ENCODE measurements at regions not wholly inside any gene's neighbourhood (a gene's known extent, or its start where the extent isn't known, plus 50 kb on each side); places are given as distances from the start of the nearest gene placed in this dataset.

DNA sequence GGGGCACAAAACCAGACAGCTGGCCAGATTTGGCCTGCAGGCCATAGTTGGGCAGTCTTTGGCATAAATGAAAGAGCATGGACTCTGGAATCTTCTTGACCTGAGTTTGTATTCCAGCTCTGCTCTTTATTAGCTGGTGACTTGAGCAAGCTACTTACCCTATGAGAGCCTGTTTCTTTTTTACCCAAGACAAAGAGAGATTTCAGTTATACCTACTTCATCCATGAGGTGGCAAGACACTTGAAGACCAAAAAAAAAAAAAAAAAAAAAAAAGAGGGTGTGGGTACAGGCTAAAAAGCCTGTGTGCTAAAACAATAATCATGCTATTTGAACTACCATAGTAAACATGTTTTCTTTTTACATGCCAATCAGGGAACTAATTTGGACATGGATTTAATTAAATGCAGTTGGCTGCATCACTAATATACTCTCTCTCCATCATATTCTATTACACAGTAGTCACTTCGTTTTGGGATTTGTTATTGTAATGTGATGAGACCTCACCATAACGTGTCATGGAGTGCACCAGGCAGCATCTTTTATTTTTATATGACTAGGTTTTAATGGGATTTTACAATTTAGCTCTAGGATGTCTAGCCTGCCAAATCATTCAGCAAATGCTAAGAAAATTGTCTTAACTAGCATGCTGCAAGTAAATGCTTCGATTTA is 109.2 kb upstream of the FHIT start:
- H3K4me3 Mint-ChIP-seq, result no peak overlapping the region
- peak; percentile 47 for ATAC-seq
- no peaks in the 10 kb centered on the region for H4K20me1 ChIP-seq (replicated peaks; ENCODE audit: insufficient read depth)

GRCh38 chr3:61369678-61370077 is 118.4 kb upstream of the FHIT start:
- no peaks in the 10 kb centered on the region; the same call in 2 of the 3 replicates for H3K4me1 Mint-ChIP-seq
- TF ChIP-seq, protein P1, sequence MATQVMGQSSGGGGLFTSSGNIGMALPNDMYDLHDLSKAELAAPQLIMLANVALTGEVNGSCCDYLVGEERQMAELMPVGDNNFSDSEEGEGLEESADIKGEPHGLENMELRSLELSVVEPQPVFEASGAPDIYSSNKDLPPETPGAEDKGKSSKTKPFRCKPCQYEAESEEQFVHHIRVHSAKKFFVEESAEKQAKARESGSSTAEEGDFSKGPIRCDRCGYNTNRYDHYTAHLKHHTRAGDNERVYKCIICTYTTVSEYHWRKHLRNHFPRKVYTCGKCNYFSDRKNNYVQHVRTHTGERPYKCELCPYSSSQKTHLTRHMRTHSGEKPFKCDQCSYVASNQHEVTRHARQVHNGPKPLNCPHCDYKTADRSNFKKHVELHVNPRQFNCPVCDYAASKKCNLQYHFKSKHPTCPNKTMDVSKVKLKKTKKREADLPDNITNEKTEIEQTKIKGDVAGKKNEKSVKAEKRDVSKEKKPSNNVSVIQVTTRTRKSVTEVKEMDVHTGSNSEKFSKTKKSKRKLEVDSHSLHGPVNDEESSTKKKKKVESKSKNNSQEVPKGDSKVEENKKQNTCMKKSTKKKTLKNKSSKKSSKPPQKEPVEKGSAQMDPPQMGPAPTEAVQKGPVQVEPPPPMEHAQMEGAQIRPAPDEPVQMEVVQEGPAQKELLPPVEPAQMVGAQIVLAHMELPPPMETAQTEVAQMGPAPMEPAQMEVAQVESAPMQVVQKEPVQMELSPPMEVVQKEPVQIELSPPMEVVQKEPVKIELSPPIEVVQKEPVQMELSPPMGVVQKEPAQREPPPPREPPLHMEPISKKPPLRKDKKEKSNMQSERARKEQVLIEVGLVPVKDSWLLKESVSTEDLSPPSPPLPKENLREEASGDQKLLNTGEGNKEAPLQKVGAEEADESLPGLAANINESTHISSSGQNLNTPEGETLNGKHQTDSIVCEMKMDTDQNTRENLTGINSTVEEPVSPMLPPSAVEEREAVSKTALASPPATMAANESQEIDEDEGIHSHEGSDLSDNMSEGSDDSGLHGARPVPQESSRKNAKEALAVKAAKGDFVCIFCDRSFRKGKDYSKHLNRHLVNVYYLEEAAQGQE (IDR thresholded peaks at IDR 0.05; ENCODE audit: unreplicated experiment), result no peak
- TF ChIP-seq EZH2phosphoT487 (IDR thresholded peaks at IDR 0.05; ENCODE audit: unreplicated experiment) (no peak), EZH2 (IDR thresholded peaks at IDR 0.05; ENCODE audit: low read depth, unreplicated experiment) (no peak), ETS1 (IDR thresholded peaks at IDR 0.05) (no peak), CREB1 (CRISPR knock-in tag; IDR thresholded peaks at IDR 0.05; ENCODE audit: low read depth) (no peak), POLR2AphosphoS5 (IDR thresholded peaks at IDR 0.05; ENCODE audit: low read depth) (no peak), ZNF114 (CRISPR knock-in tag; IDR thresholded peaks at IDR 0.05) (no peak), STAT1 (IDR thresholded peaks at IDR 0.05; ENCODE audit: unreplicated experiment) (no peak)

More for the DNA sequence above, 109.2 kb upstream of the FHIT start:
- Mint-ChIP-seq H3K27ac (no peak overlapping the region), H3K4me1 (no peaks in the 10 kb centered on the region), H3K9me3 (peaks cover 31% of the 10 kb centered on the region), H3K27me3 (ENCODE audit: insufficient read depth, low read depth, poor library complexity) (no peaks in the 10 kb centered on the region), H3K36me3 (ENCODE audit: low read depth) (peaks cover 22% of the 10 kb centered on the region)
- H3K79me2 ChIP-seq (replicated peaks; ENCODE audit: insufficient read depth), result no peaks in the 10 kb centered on the region
- no peaks in the 10 kb centered on the region for H3K9me2 ChIP-seq (ENCODE audit: insufficient read depth)
- H3K4me2 ChIP-seq, result no peak overlapping the region
- no peak overlapping the region for H3K4me3 ChIP-seq
- TF ChIP-seq CTCF (conservative IDR thresholded peaks at IDR 0.05; ENCODE audit: low read depth in 2 of 2), result peak in 1 of 2 experiments; percentile 22; a peak in 2 of 4 replicates
- no peak for TF ChIP-seq NANOG (IDR thresholded peaks at IDR 0.05; ENCODE audit: borderline replicate concordance)
- H3K27me3 ChIP-seq (ENCODE audit: insufficient read depth), result no peaks in the 10 kb centered on the region
- H2AFZ ChIP-seq, result no peak overlapping the region
- peak; percentile 62 for DNase-seq (ENCODE audit: low spot score)
- H3K36me3 ChIP-seq (ENCODE audit: insufficient read depth), result no peaks in the 10 kb centered on the region
- H3F3A ChIP-seq (replicated peaks; ENCODE audit: low read depth), result no peaks in the 10 kb centered on the region
- no peaks in the 10 kb centered on the region for H3K4me1 ChIP-seq (ENCODE audit: insufficient read depth)
- no peak overlapping the region for H3K27ac ChIP-seq (ENCODE audit: low read depth)

More at GRCh38 chr3:61369678-61370077, 118.4 kb upstream of the FHIT start:
- H3F3A ChIP-seq (replicated peaks; ENCODE audit: low read depth), result no peaks in the 10 kb centered on the region
- no peak overlapping the region for H3K4me3 ChIP-seq
- H3K4me1 ChIP-seq (ENCODE audit: insufficient read depth), result no peaks in the 10 kb centered on the region
- H3K36me3 ChIP-seq (ENCODE audit: insufficient read depth), result no peaks in the 10 kb centered on the region
- H3K9me2 ChIP-seq (ENCODE audit: insufficient read depth), result no peaks in the 10 kb centered on the region
- Mint-ChIP-seq H3K36me3 (ENCODE audit: low read depth) (peaks cover 6% of the 10 kb centered on the region; the same call in 2 of the 3 replicates), H3K9me3 (peaks cover 16% of the 10 kb centered on the region), H3K27me3 (ENCODE audit: insufficient read depth, low read depth, poor library complexity) (no peaks in the 10 kb centered on the region), H3K4me3 (no peak overlapping the region), H3K27ac (no peak overlapping the region)
- H3K4me2 ChIP-seq, result no peak overlapping the region
- H4K20me1 ChIP-seq (replicated peaks; ENCODE audit: insufficient read depth), result no peaks in the 10 kb centered on the region
- ATAC-seq, result no peak
- no peak overlapping the region for H3K27ac ChIP-seq (ENCODE audit: low read depth)
- DNase-seq (ENCODE audit: low spot score), result no peak
- H3K79me2 ChIP-seq (replicated peaks; ENCODE audit: insufficient read depth), result no peaks in the 10 kb centered on the region
- H2AFZ ChIP-seq, result no peak overlapping the region
- H3K27me3 ChIP-seq (ENCODE audit: insufficient read depth), result no peaks in the 10 kb centered on the region
